Skeletal muscle tissue (tissue), 3 donors: ENCODE measurements at regions not wholly inside any gene's neighbourhood (a gene's known extent, or its start where the extent isn't known, plus 50 kb on each side); places are given as distances from the start of the nearest gene placed in this dataset.

Experiments used
- H3K27ac ChIP-seq: one replicate; pipeline ENCODE4 v1.7.0; 2013; ENCODE audit warnings: mild to moderate bottlenecking, low read depth, low read length, inconsistent platforms
- H3K27me3 ChIP-seq, 3 donors: one replicate each; pipeline ENCODE4 v1.7.0; 2013; ENCODE audit warnings: low read length in 3 of 3; ENCODE audit not compliant: control insufficient read depth in 3 of 3, insufficient read depth in 3 of 3
- H3K36me3 ChIP-seq, 3 donors: one replicate each; pipeline ENCODE4 v1.7.0; 2013; ENCODE audit warnings: low read length in 3 of 3; ENCODE audit not compliant: control insufficient read depth in 3 of 3, insufficient read depth in 3 of 3
- H3K4me1 ChIP-seq, 3 donors: one replicate each; pipeline ENCODE4 v1.7.0; 2013; ENCODE audit warnings: low read length in 3 of 3, mild to moderate bottlenecking in 3 of 3; ENCODE audit not compliant: control insufficient read depth in 3 of 3, insufficient read depth in 3 of 3
- H3K4me3 ChIP-seq, 3 donors: one replicate each; pipeline ENCODE4 v1.7.0; 2013; ENCODE audit warnings: low read length in 3 of 3
- H3K9ac ChIP-seq, 3 donors: one replicate each; pipeline ENCODE4 v1.7.0; 2013; ENCODE audit warnings: low read length in 3 of 3, mild to moderate bottlenecking in 3 of 3, moderate library complexity in 2 of 3, low read depth in 1 of 3
- H3K9me3 ChIP-seq, 3 donors: one replicate each; pipeline ENCODE4 v1.7.0; 2013; ENCODE audit warnings: low read length in 3 of 3; ENCODE audit not compliant: control insufficient read depth in 3 of 3
- donor health status: Osteomylitis.

GRCh38 chr21:22444990-22445389, 1446.8 kb downstream of the NCAM2 start:
- no peaks in the 10 kb centered on the region for H3K36me3 ChIP-seq
- H3K4me3 ChIP-seq, result no peak overlapping the region
- no peaks in the 10 kb centered on the region for H3K9me3 ChIP-seq
- no peak overlapping the region for H3K27ac ChIP-seq
- no peaks in the 10 kb centered on the region for H3K4me1 ChIP-seq
- no peak overlapping the region for H3K9ac ChIP-seq
- no peaks in the 10 kb centered on the region for H3K27me3 ChIP-seq

- Histone ChIP-seq H3K4me3 (no peak overlapping the region), H3K9ac (no peak overlapping the region), H3K4me1 (no peaks in the 10 kb centered on the region), H3K36me3 (no peaks in the 10 kb centered on the region), H3K9me3 (no peaks in the 10 kb centered on the region), H3K27me3 (no peaks in the 10 kb centered on the region), H3K27ac (no peak overlapping the region)
Measured at GRCh38 chr21:22450507-22450906, 1452.3 kb downstream of the NCAM2 start.

- Histone ChIP-seq H3K27ac (no peak overlapping the region), H3K4me1 (no peaks in the 10 kb centered on the region), H3K36me3 (no peaks in the 10 kb centered on the region), H3K27me3 (no peaks in the 10 kb centered on the region), H3K4me3 (no peak overlapping the region), H3K9me3 (no peaks in the 10 kb centered on the region), H3K9ac (no peak overlapping the region)
Measured at GRCh38 chr21:22456241-22456640, 1458.0 kb downstream of the NCAM2 start.

GRCh38 chr21:22468893-22469292, 1470.7 kb downstream of the NCAM2 start:
- Histone ChIP-seq H3K4me1 (no peaks in the 10 kb centered on the region), H3K9me3 (no peaks in the 10 kb centered on the region), H3K9ac (no peak overlapping the region), H3K4me3 (no peak overlapping the region), H3K27me3 (no peaks in the 10 kb centered on the region), H3K36me3 (no peaks in the 10 kb centered on the region), H3K27ac (no peak overlapping the region)

GRCh38 chr21:22474403-22474802, 1476.2 kb downstream of the NCAM2 start:
- H3K36me3 ChIP-seq, result no peaks in the 10 kb centered on the region

GRCh38 chr21:22476214-22476613, 1478.0 kb downstream of the NCAM2 start:
- H3K9ac ChIP-seq, result no peak overlapping the region
- H3K4me1 ChIP-seq, result no peaks in the 10 kb centered on the region
- no peak overlapping the region for H3K27ac ChIP-seq
- no peak overlapping the region for H3K4me3 ChIP-seq
- H3K27me3 ChIP-seq, result no peaks in the 10 kb centered on the region
- H3K36me3 ChIP-seq, result no peaks in the 10 kb centered on the region
- H3K9me3 ChIP-seq, result peaks cover 0 to 2% (median 0%) of the 10 kb centered on the region in 3 donors

More at GRCh38 chr21:22474403-22474802, 1476.2 kb downstream of the NCAM2 start:
- Histone ChIP-seq H3K9me3 (peaks cover 0 to under 1% (median 0%) of the 10 kb centered on the region in 3 donors), H3K9ac (no peak overlapping the region), H3K27me3 (no peaks in the 10 kb centered on the region), H3K4me3 (no peak overlapping the region), H3K27ac (no peak overlapping the region), H3K4me1 (no peaks in the 10 kb centered on the region)

- Histone ChIP-seq H3K9me3 (peaks cover 0 to 2% (median 0%) of the 10 kb centered on the region in 3 donors), H3K9ac (no peak overlapping the region), H3K36me3 (no peaks in the 10 kb centered on the region), H3K4me1 (no peaks in the 10 kb centered on the region), H3K27ac (no peak overlapping the region), H3K27me3 (no peaks in the 10 kb centered on the region), H3K4me3 (no peak overlapping the region)
Measured at GRCh38 chr21:22476726-22477646, 1478.8 kb downstream of the NCAM2 start.

GRCh38 chr21:22490049-22490448, 1491.8 kb downstream of the NCAM2 start:
- H3K4me3 ChIP-seq, result no peak overlapping the region
- no peak overlapping the region for H3K27ac ChIP-seq
- H3K36me3 ChIP-seq, result no peaks in the 10 kb centered on the region
- H3K27me3 ChIP-seq, result no peaks in the 10 kb centered on the region
- H3K4me1 ChIP-seq, result no peaks in the 10 kb centered on the region
- no peaks in the 10 kb centered on the region for H3K9me3 ChIP-seq
- H3K9ac ChIP-seq, result no peak overlapping the region

- no peak overlapping the region for H3K4me3 ChIP-seq
- no peaks in the 10 kb centered on the region for H3K9me3 ChIP-seq
- no peaks in the 10 kb centered on the region for H3K27me3 ChIP-seq
- H3K36me3 ChIP-seq, result no peaks in the 10 kb centered on the region
- no peak overlapping the region for H3K9ac ChIP-seq
- H3K27ac ChIP-seq, result no peak overlapping the region
- no peaks in the 10 kb centered on the region for H3K4me1 ChIP-seq
Measured at GRCh38 chr21:22516230-22516629, 1518.0 kb downstream of the NCAM2 start.

- Histone ChIP-seq H3K9me3 (peaks cover 0 to 7% (median 6%) of the 10 kb centered on the region in 3 donors), H3K9ac (no peak overlapping the region)
Measured at GRCh38 chr21:22535630-22536029, 1537.4 kb downstream of the NCAM2 start.

More at GRCh38 chr21:22535630-22536029, 1537.4 kb downstream of the NCAM2 start:
- H3K27ac ChIP-seq, result no peak overlapping the region
- no peaks in the 10 kb centered on the region for H3K36me3 ChIP-seq
- no peaks in the 10 kb centered on the region for H3K27me3 ChIP-seq
- H3K4me1 ChIP-seq, result no peaks in the 10 kb centered on the region
- no peak overlapping the region for H3K4me3 ChIP-seq
